H4 (cell line): ENCODE measurements at regions not wholly inside any gene's neighbourhood (a gene's known extent, or its start where the extent isn't known, plus 50 kb on each side); places are given as distances from the start of the nearest gene placed in this dataset.

Source experiments
- DNase-seq: peaks from one replicate; pipeline ENCODE4 v3.0.0-alpha.2; 2015; ENCODE audit warnings: low spot score

GRCh38 chr2:200752332-200752731 is 59.4 kb upstream of the BZW1 start:
- DNase-seq = no peak

- no peak for DNase-seq
Measured at GRCh38 chr2:200752835-200753234, 58.9 kb upstream of the BZW1 start.

- DNase-seq = peak; percentile 48
Measured at GRCh38 chr2:200756618-200757321, 54.9 kb upstream of the BZW1 start.

GRCh38 chr2:200757399-200757798 is 54.3 kb upstream of the BZW1 start:
- no peak for DNase-seq

- DNase-seq = no peak
Measured at GRCh38 chr2:200758341-200758740, 53.4 kb upstream of the BZW1 start.

GRCh38 chr2:200761266-200761665 is 50.4 kb upstream of the BZW1 start:
- DNase-seq = no peak
